T-helper 2 cell (primary cell): ENCODE measurements at regions not wholly inside any gene's neighbourhood (a gene's known extent, or its start where the extent isn't known, plus 50 kb on each side); places are given as distances from the start of the nearest gene placed in this dataset.

Experiments
- DNase-seq, 5 experiments: peaks; one replicate each; pipeline versions ENCODE4 v3.0.0 to v3.0.0-alpha.2; 2012 to 2022

DNA sequence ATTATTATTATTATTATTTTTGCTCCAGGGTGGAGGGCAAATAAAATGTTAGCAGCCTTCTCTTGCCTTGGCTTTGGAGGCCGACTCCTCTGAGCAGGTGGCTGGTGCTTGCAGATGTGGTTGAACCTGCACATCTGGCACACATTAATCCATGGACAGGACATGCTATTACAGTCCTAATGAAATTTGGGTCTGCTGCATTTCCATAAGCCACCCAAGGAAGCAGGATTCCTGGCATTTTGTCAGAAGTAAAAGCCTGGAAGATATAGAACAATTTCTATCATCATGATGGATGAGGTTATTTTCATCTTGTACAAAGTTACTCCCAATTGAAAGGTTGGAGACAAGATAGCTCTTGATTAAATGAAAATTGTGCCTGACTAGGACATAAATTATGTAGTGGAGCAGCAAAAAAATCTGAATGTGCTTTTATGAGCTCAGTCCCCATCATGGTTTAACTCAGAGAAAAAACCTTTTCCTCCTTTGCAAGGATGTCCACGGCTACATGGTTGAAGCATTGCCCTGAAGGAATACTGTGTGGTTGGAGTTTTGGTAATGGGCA lies 130.9 kb upstream of the RGMA start:
- DNase-seq: no peak

DNA sequence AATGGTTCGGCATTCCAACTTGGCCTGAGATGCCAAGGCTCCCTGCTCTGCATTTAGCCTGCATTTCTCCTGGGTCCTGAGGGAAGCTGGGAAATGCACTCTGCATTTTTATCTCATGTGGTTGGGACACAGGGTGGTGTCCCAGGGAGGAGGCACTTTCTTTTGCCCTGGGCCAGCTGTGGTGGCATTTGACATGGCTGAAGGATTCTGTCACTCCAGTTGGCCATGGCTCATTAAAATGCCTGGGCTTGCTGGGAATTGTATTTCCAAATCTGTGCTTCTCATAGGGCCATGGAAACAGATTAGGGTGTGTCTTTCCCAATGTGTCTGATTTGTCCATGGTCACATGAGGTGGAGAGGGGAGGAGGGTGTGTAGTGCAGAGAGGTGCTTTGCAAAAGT lies 128.3 kb upstream of the RGMA start:
- DNase-seq: no peak

DNA sequence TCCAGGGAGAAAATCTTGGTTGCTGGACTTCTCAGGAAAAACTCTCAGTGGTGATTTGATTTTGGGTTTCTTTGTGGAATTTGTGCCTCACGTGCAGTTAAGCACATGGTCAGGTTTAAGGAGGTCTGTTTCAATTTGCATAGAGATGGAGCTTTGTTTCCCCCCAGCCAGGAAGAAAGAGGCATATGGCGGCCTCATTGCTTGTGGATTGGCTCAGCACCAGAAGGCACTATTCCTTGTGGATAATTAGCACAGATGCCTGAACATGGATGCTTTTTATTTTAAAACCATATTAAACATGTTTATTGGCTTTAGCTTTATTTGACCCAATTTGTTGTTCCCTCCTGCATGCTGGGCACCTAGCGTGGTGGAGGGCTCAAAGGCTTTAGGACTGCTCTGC lies 125.1 kb upstream of the RGMA start:
- no peak for DNase-seq

DNA sequence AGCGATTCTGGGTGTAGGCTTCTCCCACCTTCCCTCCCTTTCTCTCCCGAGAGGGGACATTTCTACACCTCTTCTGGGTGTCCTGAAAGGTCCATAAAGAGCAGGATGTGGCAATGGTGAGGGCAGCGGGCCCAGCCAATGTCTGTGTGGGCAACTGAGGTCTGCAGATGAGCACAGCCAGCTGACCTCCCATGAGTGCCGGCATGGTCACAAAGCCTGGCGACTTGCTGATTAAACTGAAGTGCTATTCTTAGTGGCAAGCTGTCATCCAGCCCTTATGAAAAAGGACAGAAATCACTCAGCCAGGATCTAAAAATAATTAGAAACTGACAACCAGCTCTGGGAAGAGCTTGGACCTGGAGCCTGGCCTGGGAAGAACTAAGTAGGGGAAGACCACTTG lies 124.3 kb upstream of the RGMA start:
- no peak for DNase-seq

DNA sequence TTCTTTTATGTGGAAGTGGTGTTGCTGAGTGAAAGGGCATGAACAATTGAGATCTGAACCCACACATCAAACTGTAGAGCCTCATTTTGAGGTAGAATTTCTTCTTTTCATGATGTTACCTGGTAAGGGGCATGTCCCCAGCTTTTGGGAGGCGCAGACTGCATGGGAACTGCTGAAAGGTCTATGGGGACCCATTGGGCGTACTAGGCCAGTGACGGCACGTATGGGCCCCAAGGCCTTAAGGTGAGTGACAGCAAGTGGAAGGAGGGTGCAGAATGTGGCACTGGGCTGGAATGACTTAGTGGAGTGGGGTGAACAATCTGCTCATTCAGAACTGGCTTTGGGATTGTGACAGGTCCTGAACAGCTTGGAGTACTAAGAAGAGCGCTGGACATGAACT lies 123.6 kb upstream of the RGMA start:
- no peak for DNase-seq

DNA sequence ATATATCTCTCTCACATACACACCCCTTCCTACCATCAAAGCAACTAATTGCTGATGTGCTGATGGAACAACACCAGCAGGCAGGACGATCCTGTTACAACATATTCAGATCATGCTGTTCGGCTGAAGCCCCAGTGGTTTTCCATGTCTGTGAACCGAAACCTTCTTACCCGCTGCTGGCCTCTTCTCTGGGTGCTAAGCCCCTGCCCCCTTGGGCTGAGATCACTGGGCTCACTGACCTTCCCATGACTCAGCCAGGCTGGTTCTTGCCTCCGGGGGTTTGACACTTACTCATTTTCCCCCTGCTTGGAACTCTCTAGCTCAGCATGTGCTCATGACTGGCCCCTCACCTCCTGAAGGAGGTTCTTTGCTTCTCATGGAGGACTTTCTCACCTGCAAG lies 122.0 kb upstream of the RGMA start:
- DNase-seq: no peak

DNA sequence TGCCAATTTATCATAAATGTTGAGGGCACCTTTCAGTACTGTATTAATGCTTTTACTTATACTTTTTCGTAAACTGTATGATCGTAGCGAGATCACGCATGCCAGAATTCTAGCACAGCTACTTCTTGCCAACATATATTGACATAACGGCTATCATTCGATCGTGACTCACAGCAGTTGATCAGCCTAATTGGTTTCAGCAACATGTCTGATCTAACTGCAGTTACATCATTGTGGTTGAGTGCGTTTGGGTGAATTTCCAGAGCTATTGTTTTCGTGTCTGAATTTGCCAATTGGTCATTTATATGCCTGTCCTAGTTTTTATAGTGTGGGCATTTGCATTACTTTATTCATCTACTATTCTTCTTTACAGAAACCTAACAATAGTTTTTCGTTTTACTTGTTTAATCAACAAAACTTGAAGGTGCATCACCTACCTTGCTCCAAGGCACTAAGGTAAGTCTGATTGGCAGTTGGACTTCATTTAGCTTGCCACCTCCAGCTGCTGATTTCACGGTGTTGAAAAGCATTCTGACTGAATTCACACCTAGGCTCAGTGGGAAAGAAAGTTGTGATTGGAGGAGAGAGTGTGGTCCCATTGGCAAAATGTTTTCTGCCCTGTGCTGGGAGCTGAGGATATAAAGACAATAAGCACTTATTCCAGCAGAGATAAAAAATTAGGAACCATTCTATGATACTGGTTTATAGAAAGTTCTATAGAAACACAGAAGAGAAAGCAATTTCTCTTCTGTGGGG lies 120.9 kb upstream of the RGMA start:
- DNase-seq: no peak

DNA sequence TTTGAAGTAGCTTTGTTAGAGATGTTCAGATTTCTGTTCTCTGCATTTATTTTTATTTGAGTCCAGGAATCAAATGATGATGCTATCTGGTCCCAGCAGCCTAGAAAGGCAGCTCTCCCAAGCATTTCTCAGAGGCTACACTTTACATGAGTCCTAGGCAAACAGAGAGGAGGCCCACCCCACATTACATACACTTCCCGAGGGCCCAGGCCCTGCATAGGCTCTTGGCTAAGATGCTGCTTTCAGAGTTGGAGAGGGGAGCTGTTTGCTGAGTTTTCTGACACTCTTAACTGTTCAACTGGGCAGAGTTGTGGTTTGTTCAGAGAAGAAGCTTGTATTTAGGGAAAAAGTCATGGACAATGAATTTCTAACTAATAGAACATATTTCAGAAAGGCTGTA lies 117.9 kb upstream of the RGMA start:
- no peak for DNase-seq

DNA sequence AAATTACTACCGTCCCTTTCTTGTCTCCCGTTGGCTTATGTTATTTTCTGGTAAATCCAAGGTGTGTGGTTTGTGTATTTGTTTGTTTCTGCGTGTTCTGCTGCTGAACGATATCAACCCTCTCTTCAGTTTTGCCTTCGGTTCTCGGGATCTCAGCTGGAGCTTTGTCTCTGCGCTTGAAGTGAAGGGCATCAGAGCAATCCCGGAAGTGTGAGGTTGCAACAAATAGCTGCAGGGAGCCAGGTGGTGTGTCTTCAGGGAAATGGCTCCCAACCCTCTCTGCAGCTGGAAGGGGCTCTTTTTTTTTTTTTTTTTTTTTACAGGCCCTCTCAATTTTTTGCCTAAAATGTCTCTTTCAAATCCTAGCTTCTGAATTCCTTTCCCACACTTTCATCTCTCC lies 116.4 kb upstream of the RGMA start:
- no peak for DNase-seq

DNA sequence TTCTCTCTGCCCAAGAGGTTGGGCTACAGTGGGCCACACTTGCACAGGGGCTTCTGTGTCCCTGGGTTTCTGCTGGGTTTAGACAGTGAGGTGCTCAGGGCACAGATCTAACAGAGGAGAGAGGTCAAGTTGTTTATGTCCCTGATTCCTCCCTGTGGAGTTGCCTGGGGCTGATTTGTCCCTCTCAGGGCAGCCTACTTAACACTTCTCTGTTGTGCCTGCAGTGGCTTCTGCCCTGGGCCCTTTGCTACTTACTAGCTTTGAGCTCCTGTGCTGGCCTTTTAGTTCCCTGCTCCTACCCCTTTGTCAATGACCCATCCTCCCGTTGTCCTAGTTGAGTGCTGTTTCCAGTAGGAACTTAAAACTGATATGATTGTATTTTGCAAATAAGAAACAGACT lies 114.0 kb upstream of the RGMA start:
- no peak for DNase-seq

DNA sequence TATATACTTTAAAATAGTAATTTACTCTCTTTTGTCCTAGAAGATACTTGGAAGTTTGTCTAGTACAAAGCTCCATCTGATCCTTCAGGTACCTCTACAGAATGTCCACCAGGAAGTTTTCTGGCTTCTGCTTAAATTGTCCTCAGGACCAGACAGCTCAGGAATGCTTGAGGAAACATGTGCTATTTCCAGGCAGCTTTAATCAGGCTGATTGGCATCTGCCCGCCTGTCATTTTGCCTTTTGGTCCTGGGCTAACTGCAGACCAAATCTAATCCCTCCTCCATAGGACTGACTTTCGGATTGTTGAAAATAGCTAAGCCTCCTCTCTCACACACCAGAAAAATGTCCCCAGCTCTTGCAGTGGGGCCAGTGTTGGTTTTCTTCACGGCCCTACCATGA lies 113.4 kb upstream of the RGMA start:
- DNase-seq: no peak

DNA sequence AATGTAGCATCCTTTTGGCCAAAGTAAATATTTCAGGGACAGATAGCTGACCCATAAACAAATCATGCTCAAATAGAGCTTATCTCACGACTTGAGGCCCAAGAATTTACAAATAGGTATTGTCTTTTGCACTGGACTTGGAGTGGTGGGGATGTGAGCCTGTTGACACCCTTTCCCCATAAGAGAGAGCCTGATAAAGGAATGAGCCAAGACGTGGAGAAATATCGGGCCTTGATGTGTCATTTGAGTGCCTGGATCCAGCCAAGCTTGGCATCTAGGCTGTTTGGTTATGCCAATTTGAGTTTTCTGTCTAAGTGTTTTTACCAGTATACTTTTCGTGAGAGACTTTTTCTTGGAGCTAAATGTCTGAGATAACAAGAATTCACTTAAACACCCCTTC lies 112.9 kb upstream of the RGMA start:
- no peak for DNase-seq

DNA sequence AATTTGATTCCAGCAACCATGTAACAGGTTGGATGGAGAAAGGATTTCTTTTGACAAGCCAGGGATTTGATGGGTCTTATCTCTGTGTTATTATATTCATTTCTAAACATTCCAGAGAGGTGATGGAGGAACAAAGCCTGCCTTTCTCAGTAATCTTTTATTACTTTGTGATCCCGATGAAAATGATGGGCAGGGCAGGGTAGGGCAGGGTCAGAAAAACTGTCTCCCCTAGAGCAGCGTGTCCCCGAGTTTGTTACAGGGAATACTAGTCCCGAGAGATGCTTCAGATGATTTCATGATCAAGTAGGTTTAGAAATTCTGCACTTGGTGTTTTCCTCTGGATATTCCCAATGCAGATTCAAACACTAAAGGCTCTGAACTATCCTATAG lies 111.8 kb upstream of the RGMA start:
- no peak for DNase-seq

DNA sequence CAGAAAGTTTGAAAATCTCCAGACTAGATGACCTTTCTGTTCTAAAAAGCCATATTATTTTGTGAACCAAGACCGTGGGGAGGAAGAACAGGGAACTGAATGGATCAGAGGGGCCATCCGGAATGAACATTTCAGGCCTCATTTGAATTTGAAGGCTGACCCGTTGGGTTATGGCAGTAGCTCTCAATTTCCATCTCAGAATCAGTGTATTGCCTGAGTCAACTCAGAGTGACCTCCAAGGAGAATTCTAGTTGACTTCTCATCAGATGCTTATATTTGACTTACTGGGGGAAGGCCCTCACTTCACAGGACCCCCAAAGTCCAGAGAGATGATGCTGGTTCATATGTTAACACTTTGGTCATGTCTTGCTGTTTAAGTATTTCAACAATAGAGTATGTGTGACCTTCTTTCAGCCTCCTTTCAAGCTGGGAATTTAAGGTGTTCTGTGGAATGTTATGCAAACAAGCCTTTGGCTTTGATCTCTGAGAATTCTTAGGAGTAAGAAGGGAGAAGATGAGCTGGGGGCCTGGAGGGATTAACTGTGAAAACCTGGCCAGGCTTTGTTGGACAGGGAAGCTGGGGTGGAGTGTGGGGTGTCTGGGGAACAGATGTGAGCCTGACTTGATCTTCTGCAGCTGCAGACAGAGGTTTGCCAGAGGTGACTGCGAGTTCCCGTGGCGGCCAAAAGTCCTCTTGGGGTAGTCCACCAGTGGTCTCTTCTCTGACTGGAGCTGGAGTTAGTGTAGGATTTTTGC lies 111.2 kb upstream of the RGMA start:
- no peak for DNase-seq

DNA sequence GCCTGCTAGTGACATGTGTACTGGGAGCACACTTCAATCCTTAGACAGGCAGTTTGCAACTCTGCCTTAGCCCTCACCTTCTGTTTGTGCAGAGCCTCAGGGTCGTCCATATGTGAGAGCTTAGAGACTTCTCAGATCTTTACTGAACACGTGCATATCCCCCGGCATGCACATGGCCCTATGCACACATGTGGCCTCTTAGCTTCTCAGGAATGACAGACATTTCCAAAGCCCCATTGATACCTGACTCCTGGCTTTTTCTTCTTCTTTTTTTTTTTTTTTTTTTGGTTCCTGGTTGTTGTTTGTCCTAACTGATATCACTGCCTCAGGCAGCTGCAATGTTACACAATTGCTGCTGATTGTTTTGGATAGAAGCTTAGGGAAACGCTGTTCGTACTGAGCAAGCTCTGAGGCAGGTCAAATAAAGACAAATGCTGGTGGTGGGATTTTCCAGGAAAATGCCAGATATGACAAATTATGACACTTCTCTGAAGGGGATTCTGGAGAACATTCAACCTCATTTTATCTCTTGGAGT lies 107.2 kb upstream of the RGMA start:
- no peak for DNase-seq

DNA sequence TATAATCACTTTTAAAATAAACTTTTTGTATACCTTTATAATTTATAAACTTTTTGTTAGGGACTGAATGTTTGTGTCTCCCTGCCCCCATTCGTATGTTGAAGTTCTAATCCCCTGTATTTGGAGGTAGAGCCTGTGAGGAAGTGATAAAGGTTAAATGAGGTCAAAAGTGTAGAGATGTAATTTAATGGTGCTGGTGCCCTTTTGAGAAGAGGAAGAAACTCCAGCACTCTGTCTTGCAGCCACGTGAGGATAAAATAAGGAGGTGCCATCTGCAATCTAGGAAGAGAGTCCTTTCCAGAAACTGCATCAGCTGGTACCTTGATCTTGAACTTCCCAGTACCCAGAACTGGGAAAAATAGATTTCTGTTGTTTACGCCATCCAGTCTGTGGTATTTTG lies 106.1 kb upstream of the RGMA start:
- no peak for DNase-seq

DNA sequence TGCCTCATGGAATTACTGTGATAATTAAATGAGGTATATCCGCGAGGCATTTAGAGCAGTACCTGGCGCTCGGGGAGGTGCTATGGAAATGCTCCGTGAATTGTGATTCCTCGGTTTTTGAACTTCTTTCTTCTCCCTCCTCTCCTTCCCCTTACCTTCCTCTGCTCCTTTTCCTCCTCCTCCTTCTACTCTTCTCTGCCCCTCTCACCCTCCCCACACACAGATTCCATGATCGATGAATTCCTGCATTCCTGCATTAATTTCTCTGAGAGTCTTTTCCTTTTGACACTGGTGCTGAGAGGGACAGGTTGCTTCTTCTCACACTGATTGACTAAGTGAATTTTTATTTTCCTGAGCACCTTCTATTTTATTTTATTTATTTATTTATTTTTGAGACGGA lies 101.2 kb upstream of the RGMA start:
- DNase-seq: no peak

DNA sequence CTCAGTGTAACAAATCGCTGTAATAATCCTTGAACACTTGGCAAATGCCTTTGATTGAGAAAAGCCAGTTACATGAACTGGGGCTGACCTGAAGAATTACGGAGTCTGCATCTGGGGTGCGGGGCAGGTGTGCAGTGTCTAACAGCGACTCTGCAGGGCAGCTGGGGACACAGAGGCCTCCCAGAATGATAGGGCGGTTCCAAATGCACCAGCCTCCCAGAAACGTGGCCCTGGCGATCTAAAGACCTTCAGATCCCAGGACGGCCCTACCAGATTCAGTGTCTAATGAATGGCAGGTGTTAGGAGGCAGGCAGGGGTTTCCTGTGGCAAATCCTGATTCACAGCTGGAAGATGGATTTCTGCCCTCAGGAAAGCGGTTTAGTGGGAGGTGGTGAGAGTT lies 100.5 kb upstream of the RGMA start:
- DNase-seq: no peak

DNA sequence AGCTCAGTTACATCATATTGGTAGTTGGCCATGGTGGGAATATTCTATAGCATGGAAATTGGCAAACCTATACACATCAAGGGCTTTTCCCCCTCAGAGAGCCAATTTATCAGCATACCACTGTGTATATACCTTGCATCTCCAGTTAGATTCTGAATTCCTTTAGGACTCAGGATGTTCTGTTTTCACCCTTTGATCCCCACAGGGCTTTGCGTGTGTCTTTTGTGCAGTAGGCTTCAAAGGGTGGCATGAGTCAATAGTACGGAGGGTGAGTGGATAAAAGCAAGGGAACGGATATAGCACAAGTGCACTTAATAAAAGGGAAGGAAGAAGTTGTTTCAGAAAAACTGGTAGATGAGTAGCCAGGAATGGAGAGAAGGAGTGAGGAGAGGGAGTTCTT lies 99.2 kb upstream of the RGMA start:
- no peak for DNase-seq

DNA sequence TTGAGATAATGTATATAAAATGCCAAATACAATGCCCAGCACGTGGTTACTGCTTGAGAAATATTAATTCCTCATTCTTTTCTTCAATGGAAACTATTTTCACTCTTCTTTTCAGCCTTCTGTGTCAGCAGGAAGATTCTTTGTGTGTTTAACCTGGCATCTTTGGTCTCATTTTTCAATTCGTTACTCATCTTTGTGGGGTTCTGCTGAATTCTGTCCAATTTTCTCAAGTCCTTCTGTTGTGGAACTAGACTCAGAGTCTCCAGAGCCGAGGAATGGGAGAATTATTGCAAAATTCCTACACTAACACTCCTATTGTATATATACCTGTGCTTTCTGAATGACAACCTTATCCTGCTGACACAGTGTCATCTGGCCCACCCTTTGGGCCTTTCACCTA lies 96.8 kb upstream of the RGMA start:
- DNase-seq: no peak

DNA sequence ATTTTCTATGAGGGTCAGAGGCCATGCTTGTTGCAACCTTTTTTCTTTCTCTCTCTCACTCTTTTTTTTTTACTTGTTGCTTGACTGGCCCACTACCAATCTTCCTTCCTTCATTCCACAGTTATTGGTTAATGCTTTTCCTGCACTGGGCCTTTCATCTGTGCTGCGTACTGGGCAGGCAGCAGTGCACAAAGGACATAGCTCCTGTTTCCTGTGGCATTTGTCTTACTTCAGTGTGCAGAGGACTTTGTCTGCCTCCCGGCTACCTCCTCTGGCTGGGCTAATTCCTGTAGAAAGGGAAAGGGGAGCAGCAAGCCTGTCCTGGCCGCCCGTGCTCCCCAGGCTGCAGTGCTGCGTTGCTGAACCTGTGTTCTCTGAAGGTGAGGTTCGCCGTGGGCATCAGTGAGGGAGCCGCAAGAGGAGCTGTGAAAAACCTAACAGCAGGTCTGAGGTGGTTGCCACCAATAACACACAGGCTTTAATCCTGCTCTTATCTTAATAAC lies 93.7 kb upstream of the RGMA start:
- no peak for DNase-seq

DNA sequence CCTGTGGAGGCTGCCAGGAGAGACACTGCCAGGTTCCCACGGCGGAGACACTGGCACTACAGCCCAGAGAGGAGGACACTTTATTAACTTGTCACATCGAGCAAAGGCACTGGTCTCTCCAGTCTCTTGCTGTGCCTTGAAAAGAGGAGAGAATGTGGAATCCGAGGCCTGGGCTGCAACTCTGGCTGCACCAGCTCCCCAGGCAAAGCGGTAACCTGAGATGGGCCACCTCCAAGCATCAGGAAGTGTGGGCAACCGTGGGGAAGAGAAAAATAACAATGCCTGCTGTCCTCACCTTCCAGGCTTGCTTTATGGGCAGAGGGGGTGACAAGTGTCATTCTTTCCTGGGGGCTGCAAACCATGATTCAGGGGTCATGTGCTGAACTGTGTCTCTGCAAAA lies 91.6 kb upstream of the RGMA start:
- DNase-seq: no peak

DNA sequence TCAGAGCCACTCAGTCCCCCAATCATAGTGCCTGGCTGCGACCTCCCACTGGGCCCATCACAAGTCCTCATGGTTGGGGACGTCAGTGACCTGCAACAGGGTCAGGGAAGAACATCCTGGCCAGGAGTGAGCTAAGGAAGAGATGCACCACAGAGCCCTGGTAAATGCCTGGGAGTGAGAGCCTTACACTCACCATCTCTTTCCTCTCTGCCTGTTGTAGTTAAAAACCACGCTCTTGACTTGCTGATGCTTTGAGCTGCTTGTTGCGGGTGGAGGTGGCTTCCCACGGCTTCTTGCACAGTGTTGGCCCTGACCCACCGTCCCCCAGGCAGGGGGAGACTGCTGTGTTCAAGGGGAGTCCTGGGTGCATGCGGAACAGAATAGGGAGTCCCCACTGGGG lies 91.1 kb upstream of the RGMA start:
- no peak for DNase-seq

DNA sequence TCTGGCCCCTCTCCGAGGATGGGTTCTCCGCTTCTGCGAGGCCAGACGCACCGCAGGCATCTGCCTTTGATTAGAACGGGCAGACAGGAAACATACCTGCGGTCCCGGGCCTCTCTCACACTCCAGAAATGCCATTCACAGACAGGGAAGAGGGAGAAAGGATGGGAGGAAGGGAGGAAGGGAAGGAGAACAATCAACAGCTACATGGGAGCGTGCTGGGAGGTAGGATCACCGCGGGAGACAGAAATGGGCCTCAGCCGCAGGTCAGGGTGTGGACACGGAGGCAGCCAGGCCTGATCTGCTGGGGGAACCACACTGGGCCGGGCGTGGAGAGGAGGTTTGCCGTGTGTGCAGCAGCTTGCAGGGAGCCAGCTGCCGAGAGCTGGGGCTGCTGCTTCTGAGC lies 90.7 kb upstream of the RGMA start:
- DNase-seq: no peak
